Transverse colon (tissue), 4 donors: ENCODE measurements at regions not wholly inside any gene's neighbourhood (a gene's known extent, or its start where the extent isn't known, plus 50 kb on each side); places are given as distances from the start of the nearest gene placed in this dataset.

Source experiments
- DNase-seq: peaks from one replicate; pipeline ENCODE4 v3.0.0-alpha.2; 2019
- H3K27ac ChIP-seq, 4 donors: fragments of 200-600 bp; sonication (generic); 2 replicates each; pipeline ENCODE4 v1.5.1; 2016 to 2018; ENCODE audit warnings: inconsistent platforms in 4 of 4
- H3K27me3 ChIP-seq: fragments of 200-600 bp; sonication (generic); 2 replicates; pipeline ENCODE4 v1.5.1; 2017; ENCODE audit warnings: inconsistent platforms
- H3K36me3 ChIP-seq, 4 donors: fragments of 200-600 bp; sonication (generic); 2 replicates each; pipeline ENCODE4 v1.5.1; 2017 to 2019; ENCODE audit warnings: inconsistent platforms in 4 of 4
- H3K4me1 ChIP-seq, 4 donors: fragments of 200-600 bp; sonication (generic); 2 replicates each; pipeline ENCODE4 v1.5.1; 2017 to 2020; ENCODE audit warnings: inconsistent platforms in 4 of 4
- H3K4me3 ChIP-seq, 4 donors: fragments of 200-600 bp; sonication (generic); 1 replicate in 1 of 4; 2 replicates in 3 of 4; pipeline versions ENCODE4 v1.5.1 to v1.6.1; 2017 to 2019; ENCODE audit warnings: inconsistent platforms in 4 of 4
- H3K9me3 ChIP-seq, 2 donors: fragments of 200-600 bp; sonication (generic); 2 replicates each; pipeline ENCODE4 v1.5.1; 2017 to 2019; ENCODE audit warnings: inconsistent platforms in 2 of 2
- EP300 ChIP-seq: sonication (generic); formaldehyde crosslinking; IDR thresholded peaks from one replicate; pipeline ENCODE4 v1.6.1; 2017; ENCODE audit warnings: antibody characterized with exemption, low read depth
- POLR2A ChIP-seq: fragments of 450-650 bp; IDR thresholded peaks from one replicate; pipeline ENCODE4 v1.6.1; 2016; ENCODE audit warnings: antibody characterized with exemption, mild to moderate bottlenecking, moderate library complexity
- POLR2AphosphoS5 ChIP-seq, 3 donors: sonication (generic); formaldehyde crosslinking; IDR thresholded peaks; one replicate each; pipeline ENCODE4 v1.6.1; 2016; ENCODE audit warnings: antibody characterized with exemption in 3 of 3
- WGBS, 2 donors: methylation state at CpG; one replicate each; pipeline ENCODE4 v1.1.5; 2018; ENCODE audit warnings: low coverage in 1 of 2; 5-methylcytosine and 5-hydroxymethylcytosine counted together
- in situ Hi-C, 4 donors: fragments of 200-750 bp; cut with MboI; loops; one replicate each; pipeline versions ENCODE4 v1.15.0 to v1.15.1; 2017; ENCODE audit warnings: low sequenced_read_pairs in 3 of 4, low pct_ligation_motif_present in 1 of 4, low pct_unique_long_range_greater_than_20kb in 1 of 4
- intact Hi-C: fragments of 100-400 bp; cut with DNase I; formaldehyde crosslinking; loops from one replicate; pipeline ENCODE4 v1.15.1; 2023; ENCODE audit warnings: low total_unique reads
- TF ChIP-seq, protein P1 (sequence below), 5 experiments: fragments of 200-600 bp in 3 of 5; fragments of 450-650 bp in 2 of 5; sonication (generic) in 3 of 5; IDR thresholded peaks; 1 replicate in 2 of 5; 2 replicates in 3 of 5; pipeline ENCODE4 v1.5.1; 2016 to 2017; ENCODE audit warnings: antibody characterized with exemption in 5 of 5, inconsistent platforms in 3 of 5, mild to moderate bottlenecking in 2 of 5, moderate library complexity in 1 of 5

DNA sequence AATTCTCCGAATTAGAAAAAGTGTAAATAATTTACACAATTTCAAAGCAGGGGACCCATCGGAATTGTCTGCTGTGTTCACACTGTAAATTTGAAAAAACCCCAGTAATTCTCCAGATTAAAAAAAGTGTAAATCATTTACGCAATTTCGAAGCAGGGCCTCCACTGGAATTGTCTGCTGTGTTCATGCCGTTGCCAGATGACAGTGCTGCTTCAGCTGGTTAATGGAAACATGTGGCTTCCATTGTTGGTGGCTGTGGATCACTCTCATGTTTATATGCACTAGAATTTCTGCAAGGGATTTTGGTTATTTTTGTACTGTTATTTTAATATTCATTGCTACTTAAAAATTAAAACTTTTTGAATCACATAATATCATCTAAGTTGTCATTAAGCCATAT lies 88.8 kb upstream of the ELMO1 start:
- no peak overlapping the region for H3K27ac ChIP-seq
- DNase-seq, result no peak
- in situ Hi-C loops (no loop called here), intact Hi-C loops (no loop called here)
- peaks cover 0 to 4% (median 0%) of the 10 kb centered on the region in 4 donors for H3K4me1 ChIP-seq
- no peaks in the 10 kb centered on the region for H3K27me3 ChIP-seq
- H3K36me3 ChIP-seq, result no peaks in the 10 kb centered on the region
- TF ChIP-seq POLR2AphosphoS5 (IDR thresholded peaks at IDR 0.05), result no peak
- TF ChIP-seq, protein P1, sequence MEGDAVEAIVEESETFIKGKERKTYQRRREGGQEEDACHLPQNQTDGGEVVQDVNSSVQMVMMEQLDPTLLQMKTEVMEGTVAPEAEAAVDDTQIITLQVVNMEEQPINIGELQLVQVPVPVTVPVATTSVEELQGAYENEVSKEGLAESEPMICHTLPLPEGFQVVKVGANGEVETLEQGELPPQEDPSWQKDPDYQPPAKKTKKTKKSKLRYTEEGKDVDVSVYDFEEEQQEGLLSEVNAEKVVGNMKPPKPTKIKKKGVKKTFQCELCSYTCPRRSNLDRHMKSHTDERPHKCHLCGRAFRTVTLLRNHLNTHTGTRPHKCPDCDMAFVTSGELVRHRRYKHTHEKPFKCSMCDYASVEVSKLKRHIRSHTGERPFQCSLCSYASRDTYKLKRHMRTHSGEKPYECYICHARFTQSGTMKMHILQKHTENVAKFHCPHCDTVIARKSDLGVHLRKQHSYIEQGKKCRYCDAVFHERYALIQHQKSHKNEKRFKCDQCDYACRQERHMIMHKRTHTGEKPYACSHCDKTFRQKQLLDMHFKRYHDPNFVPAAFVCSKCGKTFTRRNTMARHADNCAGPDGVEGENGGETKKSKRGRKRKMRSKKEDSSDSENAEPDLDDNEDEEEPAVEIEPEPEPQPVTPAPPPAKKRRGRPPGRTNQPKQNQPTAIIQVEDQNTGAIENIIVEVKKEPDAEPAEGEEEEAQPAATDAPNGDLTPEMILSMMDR (IDR thresholded peaks at IDR 0.05), result no peak
- no peak for TF ChIP-seq POLR2A
- TF ChIP-seq EP300, result no peak
- WGBS, 2 donors, result 79 to 86% methylated on average over 5 of the region's 5 CpGs
- H3K4me3 ChIP-seq, result no peak overlapping the region
- no peaks in the 10 kb centered on the region for H3K9me3 ChIP-seq

GRCh38 chr7:37538945-37539344 lies 90.3 kb upstream of the ELMO1 start:
- DNase-seq, result no peak
- TF ChIP-seq POLR2AphosphoS5 (IDR thresholded peaks at IDR 0.05), result no peak
- Histone ChIP-seq H3K4me1 (peaks cover 0 to 4% (median 0%) of the 10 kb centered on the region in 4 donors), H3K27ac (no peak overlapping the region), H3K36me3 (no peaks in the 10 kb centered on the region), H3K27me3 (no peaks in the 10 kb centered on the region), H3K9me3 (no peaks in the 10 kb centered on the region), H3K4me3 (no peak overlapping the region)
- in situ Hi-C loops, result no loop called here
- WGBS, 2 donors, result 82% methylated on average over 4 of the region's 4 CpGs; no CpG with 5 or more reads in 1 of the 2 donors
- intact Hi-C loops, result no loop called here

GRCh38 chr7:37540917-37541316 lies 92.3 kb upstream of the ELMO1 start:
- TF ChIP-seq EP300 (no peak), POLR2A (no peak), POLR2AphosphoS5 (IDR thresholded peaks at IDR 0.05) (no peak)
- TF ChIP-seq, protein P1 (IDR thresholded peaks at IDR 0.05), result no peak
- no peaks in the 10 kb centered on the region for H3K9me3 ChIP-seq
- H3K36me3 ChIP-seq, result no peaks in the 10 kb centered on the region
- H3K4me1 ChIP-seq, result no peaks in the 10 kb centered on the region
- no peak for DNase-seq
- no peak overlapping the region for H3K4me3 ChIP-seq
- intact Hi-C loops, result no loop called here
- H3K27me3 ChIP-seq, result no peaks in the 10 kb centered on the region
- 86 to 88% methylated on average over 9 of the region's 9 CpGs for whole genome bisulfite sequencing, 2 donors
- in situ Hi-C loops, result no loop called here
- no peak overlapping the region for H3K27ac ChIP-seq

- in situ Hi-C loops (no loop called here), intact Hi-C loops (no loop called here)
- 82% methylated on average over 3 of the region's 3 CpGs; no CpG with 5 or more reads in 1 of the 2 donors for WGBS, 2 donors
- Histone ChIP-seq H3K9me3 (no peaks in the 10 kb centered on the region), H3K4me3 (no peak overlapping the region), H3K4me1 (no peaks in the 10 kb centered on the region), H3K27ac (no peak overlapping the region), H3K36me3 (no peaks in the 10 kb centered on the region), H3K27me3 (no peaks in the 10 kb centered on the region)
- no peak for DNase-seq
- TF ChIP-seq EP300, result no peak
- TF ChIP-seq, protein P1 (IDR thresholded peaks at IDR 0.05), result no peak
- no peak for TF ChIP-seq POLR2AphosphoS5 (IDR thresholded peaks at IDR 0.05)
- no peak for TF ChIP-seq POLR2A
These were observed 93.3 kb upstream of the ELMO1 start for GRCh38 chr7:37541810-37542443.
